ENCODE measurements at regions not wholly inside any gene's neighbourhood (a gene's known extent, or its start where the extent isn't known, plus 50 kb on each side); places are given as distances from the start of the nearest gene placed in this dataset.

- TF ChIP-seq ZNF341 (tag by site-specific recombination; IDR thresholded peaks at IDR 0.05; ENCODE audit: low read depth) (no peak), OVOL3 (tag by site-specific recombination; IDR thresholded peaks at IDR 0.05) (no peak), CTCF (tag by site-specific recombination; IDR thresholded peaks at IDR 0.05) (no peak)
These were observed 118.0 kb downstream of the OTUD1 start for GRCh38 chr10:23556727-23557440.

Measured in HEK293 (cell line).